ENCODE measurements at regions not wholly inside any gene's neighbourhood (a gene's known extent, or its start where the extent isn't known, plus 50 kb on each side); places are given as distances from the start of the nearest gene placed in this dataset.
"Not testable (repeated sequence)": the region's sequence is repeated elsewhere in the genome, so short reads cannot be mapped to it uniquely, and the experiment has no call there.

DNA sequence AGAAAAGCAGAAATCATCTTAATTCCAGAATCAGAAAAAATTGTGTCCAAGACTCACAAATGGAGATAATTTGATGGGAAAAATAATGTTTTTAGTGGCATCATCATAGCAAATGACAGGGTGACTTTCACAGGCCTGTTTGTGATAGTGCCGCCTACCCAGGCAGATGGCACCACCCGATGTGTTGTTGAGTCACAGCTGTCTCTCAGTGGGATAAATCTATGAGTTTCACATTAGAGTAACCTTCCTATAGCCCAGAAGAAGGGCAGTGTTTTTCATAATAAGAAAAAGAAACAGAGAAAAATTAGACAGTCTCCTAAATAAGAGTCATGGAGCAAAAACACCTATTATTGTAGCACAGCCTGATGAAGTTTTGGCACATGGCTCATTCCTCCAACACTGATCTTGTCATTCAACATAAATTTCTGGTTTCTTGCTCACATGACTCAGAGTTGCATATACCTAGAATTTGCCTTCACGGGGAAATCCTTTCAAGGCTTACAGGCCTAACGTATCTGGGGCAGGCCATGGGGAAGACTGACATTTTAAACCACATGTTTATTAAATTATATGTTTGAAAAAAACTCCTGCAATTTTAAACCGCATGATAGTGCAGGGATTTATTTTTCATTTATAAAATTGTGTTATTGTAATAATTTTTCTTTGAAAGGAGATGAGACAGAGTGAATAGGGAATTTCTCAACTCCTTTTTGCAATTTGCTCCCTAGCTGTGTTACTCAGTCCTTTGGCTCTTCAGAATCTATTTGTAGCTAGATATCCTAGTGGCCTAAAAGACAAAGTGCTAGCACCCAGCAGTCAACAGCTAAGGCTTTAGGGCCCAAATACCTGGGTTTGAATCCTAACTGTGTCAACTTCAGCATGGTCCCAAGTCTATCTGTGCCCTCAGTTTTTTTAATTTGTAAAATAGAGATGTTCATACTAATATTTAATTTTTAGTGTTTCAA lies 393.7 kb downstream of the NDFIP2 start:
- DNase-seq (ENCODE audit: low spot score) = no peak

DNA sequence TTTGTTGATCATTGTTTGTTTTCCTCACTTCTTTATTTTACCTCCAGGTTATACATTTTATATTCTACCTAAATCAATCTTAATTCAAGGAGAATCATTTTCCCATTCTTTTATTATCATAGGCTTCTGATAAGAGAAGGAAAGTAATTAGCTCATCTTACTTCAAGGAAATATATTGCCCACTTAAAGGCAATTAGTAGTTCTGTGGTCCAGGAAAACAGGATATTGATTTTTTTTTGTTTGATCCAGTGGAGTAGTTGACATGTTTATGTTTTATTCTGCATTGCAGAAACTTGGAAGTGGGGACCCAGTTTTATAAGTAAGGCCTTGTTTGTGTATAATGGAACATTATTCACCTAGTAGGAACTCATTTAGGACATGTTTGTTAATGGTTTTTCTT lies 390.6 kb downstream of the NDFIP2 start:
- no peak for DNase-seq (ENCODE audit: low spot score)

DNA sequence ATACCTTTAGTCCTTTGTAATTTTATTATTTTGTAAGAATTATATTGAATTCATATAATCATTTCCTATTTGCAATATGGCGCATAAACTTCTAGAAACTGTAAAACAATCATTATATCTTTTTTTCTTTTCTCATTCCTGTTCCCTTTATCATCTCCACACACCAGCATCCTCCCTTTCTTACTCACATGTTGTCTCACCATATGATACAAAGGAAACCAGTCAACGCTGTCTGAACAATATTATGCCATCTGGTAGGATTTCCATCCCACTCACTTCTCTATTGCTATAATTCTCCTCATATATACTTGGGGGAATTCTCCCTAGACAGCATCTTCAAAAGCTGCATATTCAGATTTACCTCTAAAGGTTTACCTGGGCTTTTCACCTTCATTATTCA lies 389.8 kb downstream of the NDFIP2 start:
- DNase-seq (ENCODE audit: low spot score) = no peak

- no peak for DNase-seq (ENCODE audit: low spot score)
Measured at GRCh38 chr13:79870123-79870522, 389.2 kb downstream of the NDFIP2 start.

DNA sequence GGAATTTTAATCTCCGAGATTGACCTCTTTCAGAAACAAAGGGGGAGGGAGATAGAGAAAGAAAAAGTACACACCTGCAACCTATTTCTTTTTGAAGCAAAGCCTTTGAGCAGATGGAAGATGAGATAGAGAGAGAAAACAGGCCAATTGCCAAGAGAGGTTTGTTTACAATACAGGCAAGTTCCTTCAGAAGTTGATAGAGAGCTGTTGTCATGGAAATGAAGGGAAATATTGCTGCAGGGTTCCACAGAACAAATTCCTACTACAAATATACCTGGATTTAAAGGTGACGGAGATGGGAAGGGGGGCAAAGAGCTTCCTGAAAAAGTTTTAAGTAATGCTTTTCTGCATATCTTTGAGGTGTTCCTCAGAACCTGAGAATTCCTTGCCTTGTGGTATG lies 388.4 kb downstream of the NDFIP2 start:
- no peak for DNase-seq (ENCODE audit: low spot score)

- DNase-seq (ENCODE audit: low spot score) = no peak
Measured at GRCh38 chr13:79867254-79867653, 386.3 kb downstream of the NDFIP2 start.

DNA sequence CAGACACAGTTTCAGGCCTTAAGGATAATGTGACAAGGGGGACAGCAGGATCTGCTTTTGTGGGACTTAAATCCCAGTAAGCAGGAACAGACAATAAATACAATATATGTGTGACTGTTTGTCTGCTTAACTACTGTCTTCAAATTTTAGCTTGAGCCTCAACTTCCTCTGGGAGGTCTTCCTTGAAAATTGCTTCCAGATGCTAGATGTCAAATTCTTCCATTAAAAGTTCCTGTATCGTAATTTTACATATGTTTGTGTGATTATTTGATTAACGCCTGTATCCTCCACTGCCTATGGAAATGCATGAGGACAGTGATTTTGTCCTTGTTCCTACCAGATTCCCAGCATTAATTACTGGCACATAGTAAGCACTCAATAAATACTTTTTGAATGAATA lies 385.5 kb downstream of the NDFIP2 start:
- DNase-seq (ENCODE audit: low spot score) = no peak

DNA sequence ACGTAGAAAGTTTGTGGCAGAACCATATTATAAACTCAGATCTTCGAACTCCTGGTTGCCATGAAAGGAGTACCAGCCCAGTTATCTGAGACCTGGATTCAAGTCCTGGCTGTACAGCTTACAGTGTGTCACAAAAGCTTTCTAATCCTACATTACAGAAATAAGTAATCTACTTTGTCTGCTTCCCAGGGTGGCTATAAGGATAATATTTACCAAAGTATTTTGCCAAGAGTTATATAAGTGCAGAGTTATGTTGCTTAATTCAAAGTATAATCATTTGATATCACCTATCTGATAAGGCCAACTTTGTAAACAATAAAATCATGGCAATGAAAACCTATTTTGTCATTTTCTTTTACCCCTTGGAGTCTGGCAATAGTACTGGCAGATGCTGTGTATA lies 381.6 kb downstream of the NDFIP2 start:
- no peak for DNase-seq (ENCODE audit: low spot score)

GRCh38 chr13:79861731-79862130 lies 380.8 kb downstream of the NDFIP2 start:
- DNase-seq (ENCODE audit: low spot score) = no peak

DNA sequence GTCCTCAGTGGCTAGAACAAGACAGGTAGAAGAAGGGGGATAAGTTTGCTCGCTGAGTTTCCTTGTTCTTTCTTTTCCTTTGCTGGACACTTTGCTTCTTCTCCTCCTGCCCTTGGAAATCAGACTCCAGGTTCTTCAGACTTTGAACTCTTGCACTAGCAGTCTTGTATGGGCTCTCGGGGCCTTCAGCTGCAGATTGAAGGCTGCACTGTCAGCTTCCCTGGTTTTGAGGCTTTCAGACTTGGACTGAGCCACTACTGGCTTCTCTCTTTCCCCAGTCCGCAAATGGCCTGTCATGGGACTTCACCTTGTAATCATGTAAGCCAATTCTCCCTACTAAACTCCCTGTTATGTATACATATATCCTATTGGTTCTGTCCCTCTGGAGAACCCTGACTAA lies 379.8 kb downstream of the NDFIP2 start:
- DNase-seq (ENCODE audit: low spot score) = no peak

DNA sequence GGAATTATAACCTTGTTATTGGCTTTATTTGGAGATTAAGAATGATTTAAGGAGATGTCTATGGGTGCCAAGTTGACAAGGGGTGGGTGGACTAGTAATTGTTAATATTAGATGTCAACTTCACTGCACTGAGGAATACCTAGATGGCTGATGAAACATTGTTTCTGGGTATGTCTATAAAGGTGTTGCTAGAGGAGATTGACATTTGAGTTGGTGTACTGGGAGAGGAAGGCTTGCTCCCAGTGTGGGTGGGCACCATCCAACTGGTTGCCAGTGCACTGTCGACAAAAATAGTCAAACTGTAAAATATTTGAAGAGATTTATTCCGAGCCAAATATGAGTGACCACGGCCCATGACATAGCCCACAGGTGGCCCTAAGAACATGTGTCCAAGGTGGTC lies 378.8 kb downstream of the NDFIP2 start:
- no peak for DNase-seq (ENCODE audit: low spot score)

DNA sequence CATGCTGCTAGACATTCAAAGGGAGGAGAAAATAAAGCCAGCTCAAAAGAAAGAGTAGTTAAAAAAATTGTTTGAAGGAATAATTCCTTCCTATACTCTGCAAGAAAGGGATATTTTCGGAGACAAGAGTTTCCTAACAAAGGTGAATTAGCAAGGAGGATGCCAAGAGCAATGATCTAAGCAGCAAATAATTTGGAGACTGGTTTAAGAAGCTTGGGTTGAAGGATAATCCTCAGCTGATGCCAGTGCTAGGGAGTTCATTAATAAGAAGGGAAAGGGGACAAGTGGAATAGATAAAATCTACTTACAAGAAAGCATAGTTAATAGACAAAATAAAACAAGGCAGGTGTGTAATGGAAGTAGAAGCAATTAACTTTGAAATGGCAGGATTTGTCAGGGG lies 372.3 kb downstream of the NDFIP2 start:
- DNase-seq (ENCODE audit: low spot score) = no peak

GRCh38 chr13:79851318-79851717 lies 370.4 kb downstream of the NDFIP2 start:
- no peak for DNase-seq (ENCODE audit: low spot score)

- no peak for DNase-seq (ENCODE audit: low spot score)
Measured at GRCh38 chr13:79847882-79848592, 367.1 kb downstream of the NDFIP2 start.

- DNase-seq (ENCODE audit: low spot score) = no peak
Measured at GRCh38 chr13:79846386-79846785, 365.4 kb downstream of the NDFIP2 start.

- no peak for DNase-seq (ENCODE audit: low spot score)
Measured at GRCh38 chr13:79837741-79838450, 356.9 kb downstream of the NDFIP2 start.

DNA sequence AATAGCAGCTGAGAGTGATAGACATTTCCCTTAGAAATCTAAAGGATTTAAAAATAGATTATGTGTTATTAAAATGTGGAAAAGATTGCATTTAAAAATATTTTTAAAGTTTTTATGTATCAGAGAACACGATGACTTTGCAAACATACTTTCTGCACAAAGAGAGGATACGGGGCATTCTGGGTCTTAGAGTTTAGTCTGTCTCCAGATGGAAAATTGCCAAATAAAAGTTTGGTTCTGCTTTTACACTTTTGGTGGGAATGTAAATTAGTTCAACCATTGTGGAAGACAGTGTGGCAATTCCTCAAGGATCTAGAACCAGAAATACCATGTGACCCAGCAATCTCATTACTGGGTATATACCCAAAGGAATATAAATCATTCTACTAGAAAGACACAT lies 355.2 kb downstream of the NDFIP2 start:
- DNase-seq (ENCODE audit: low spot score) = not testable (repeated sequence)

- DNase-seq (ENCODE audit: low spot score) = no peak
Measured at GRCh38 chr13:79834876-79835275, 353.9 kb downstream of the NDFIP2 start.

GRCh38 chr13:79833991-79834390 lies 353.0 kb downstream of the NDFIP2 start:
- DNase-seq (ENCODE audit: low spot score) = no peak

GRCh38 chr13:79831556-79831955 lies 350.6 kb downstream of the NDFIP2 start:
- no peak for DNase-seq (ENCODE audit: low spot score)

GRCh38 chr13:79830945-79831344 lies 350.0 kb downstream of the NDFIP2 start:
- DNase-seq (ENCODE audit: low spot score) = no peak

- DNase-seq (ENCODE audit: low spot score) = no peak
Measured at GRCh38 chr13:79830426-79830825, 349.5 kb downstream of the NDFIP2 start.

GRCh38 chr13:79829880-79830279 lies 348.9 kb downstream of the NDFIP2 start:
- DNase-seq (ENCODE audit: low spot score) = no peak

Measured in activated CD4-positive, alpha-beta T cell treated with anti-CD3 and anti-CD28 coated beads, Interleukin-2, Interleukin-4, amounts not matched to agents 100 ng/mL and 50 ng/mL, durations not matched to agents 16 hours and 8 hours (primary cell).